ENCODE measurements at regions not wholly inside any gene's neighbourhood (a gene's known extent, or its start where the extent isn't known, plus 50 kb on each side); places are given as distances from the start of the nearest gene placed in this dataset.
A peak's percentile ranks its signal among the peaks of the same experiment; 100 is the strongest.

DNA sequence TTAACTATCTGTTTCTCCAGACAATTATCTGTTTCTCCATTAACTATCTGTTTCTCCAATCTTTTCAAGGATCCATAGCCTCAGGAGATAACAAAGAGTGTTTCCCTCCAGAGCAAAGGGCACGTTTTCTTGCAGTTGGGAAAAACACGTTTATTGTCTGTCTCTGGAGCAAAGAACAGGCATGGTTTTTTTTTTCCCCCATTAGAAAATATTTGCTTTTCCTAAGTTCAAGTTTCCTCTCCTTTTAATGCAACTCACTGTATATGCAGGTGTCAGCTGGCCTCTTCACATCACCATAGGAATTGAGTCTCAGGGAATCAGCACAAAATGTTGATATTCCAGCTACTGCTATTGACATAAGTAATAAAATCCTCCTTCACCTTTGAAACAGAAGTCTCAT lies 984.4 kb downstream of the RAB28 start (continued):
- TF ChIP-seq, protein P1, sequence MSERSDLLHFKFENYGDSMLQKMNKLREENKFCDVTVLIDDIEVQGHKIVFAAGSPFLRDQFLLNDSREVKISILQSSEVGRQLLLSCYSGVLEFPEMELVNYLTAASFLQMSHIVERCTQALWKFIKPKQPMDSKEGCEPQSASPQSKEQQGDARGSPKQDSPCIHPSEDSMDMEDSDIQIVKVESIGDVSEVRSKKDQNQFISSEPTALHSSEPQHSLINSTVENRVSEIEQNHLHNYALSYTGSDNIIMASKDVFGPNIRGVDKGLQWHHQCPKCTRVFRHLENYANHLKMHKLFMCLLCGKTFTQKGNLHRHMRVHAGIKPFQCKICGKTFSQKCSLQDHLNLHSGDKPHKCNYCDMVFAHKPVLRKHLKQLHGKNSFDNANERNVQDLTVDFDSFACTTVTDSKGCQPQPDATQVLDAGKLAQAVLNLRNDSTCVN (CRISPR knock-in tag; IDR thresholded peaks at IDR 0.05; ENCODE audit: borderline replicate concordance), result peak; percentile 93
- TF ChIP-seq HMG20A (CRISPR knock-in tag; IDR thresholded peaks at IDR 0.05; ENCODE audit: borderline replicate concordance) (peak; percentile 82), ARNT (IDR thresholded peaks at IDR 0.05) (no peak), MXI1 (IDR thresholded peaks at IDR 0.05; ENCODE audit: borderline replicate concordance, low read depth, low read length) (peak; percentile 15; the same call in 1 of the 3 replicates), ZGPAT (CRISPR knock-in tag; IDR thresholded peaks at IDR 0.05) (peak; percentile 86), ZNF282 (IDR thresholded peaks at IDR 0.05; ENCODE audit: partially characterized antibody) (no peak), AKAP8 (CRISPR knock-in tag; IDR thresholded peaks at IDR 0.05) (no peak), GZF1 (CRISPR knock-in tag; IDR thresholded peaks at IDR 0.05) (no peak), SKIL (CRISPR knock-in tag; IDR thresholded peaks at IDR 0.05; ENCODE audit: borderline replicate concordance) (peak; percentile 78), MAFF (IDR thresholded peaks at IDR 0.05; ENCODE audit: low read depth, low read length) (peak; percentile 45; the same call in 1 of the 2 replicates), SRSF9 (IDR thresholded peaks at IDR 0.05; ENCODE audit: borderline replicate concordance, insufficient read depth, low read depth, low read length, poor library complexity, severe bottlenecking) (no peak), PAX8 (CRISPR knock-in tag; IDR thresholded peaks at IDR 0.05; ENCODE audit: borderline replicate concordance) (no peak), RARA (CRISPR knock-in tag; IDR thresholded peaks at IDR 0.05) (peak; percentile 83), ZKSCAN8 (CRISPR knock-in tag; IDR thresholded peaks at IDR 0.05; ENCODE audit: borderline replicate concordance) (peak; percentile 78; the same call in 1 of the 2 replicates), MBD4 (IDR thresholded peaks at IDR 0.05; ENCODE audit: borderline replicate concordance, low read length) (no peak), CAMTA2 (CRISPR knock-in tag; IDR thresholded peaks at IDR 0.05; ENCODE audit: borderline replicate concordance) (no peak), ZSCAN29 (CRISPR knock-in tag; conservative IDR thresholded peaks at IDR 0.05) (0 out of 2 replicates have a peak, but pooled peaks have one; percentile 20), TBP (CRISPR knock-in tag; IDR thresholded peaks at IDR 0.05) (no peak), CC2D1A (CRISPR knock-in tag; IDR thresholded peaks at IDR 0.05) (no peak)
- TF ChIP-seq, protein P2, sequence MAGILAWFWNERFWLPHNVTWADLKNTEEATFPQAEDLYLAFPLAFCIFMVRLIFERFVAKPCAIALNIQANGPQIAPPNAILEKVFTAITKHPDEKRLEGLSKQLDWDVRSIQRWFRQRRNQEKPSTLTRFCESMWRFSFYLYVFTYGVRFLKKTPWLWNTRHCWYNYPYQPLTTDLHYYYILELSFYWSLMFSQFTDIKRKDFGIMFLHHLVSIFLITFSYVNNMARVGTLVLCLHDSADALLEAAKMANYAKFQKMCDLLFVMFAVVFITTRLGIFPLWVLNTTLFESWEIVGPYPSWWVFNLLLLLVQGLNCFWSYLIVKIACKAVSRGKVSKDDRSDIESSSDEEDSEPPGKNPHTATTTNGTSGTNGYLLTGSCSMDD (CRISPR knock-in tag; IDR thresholded peaks at IDR 0.05), result no peak
- TF ChIP-seq, protein P3, sequence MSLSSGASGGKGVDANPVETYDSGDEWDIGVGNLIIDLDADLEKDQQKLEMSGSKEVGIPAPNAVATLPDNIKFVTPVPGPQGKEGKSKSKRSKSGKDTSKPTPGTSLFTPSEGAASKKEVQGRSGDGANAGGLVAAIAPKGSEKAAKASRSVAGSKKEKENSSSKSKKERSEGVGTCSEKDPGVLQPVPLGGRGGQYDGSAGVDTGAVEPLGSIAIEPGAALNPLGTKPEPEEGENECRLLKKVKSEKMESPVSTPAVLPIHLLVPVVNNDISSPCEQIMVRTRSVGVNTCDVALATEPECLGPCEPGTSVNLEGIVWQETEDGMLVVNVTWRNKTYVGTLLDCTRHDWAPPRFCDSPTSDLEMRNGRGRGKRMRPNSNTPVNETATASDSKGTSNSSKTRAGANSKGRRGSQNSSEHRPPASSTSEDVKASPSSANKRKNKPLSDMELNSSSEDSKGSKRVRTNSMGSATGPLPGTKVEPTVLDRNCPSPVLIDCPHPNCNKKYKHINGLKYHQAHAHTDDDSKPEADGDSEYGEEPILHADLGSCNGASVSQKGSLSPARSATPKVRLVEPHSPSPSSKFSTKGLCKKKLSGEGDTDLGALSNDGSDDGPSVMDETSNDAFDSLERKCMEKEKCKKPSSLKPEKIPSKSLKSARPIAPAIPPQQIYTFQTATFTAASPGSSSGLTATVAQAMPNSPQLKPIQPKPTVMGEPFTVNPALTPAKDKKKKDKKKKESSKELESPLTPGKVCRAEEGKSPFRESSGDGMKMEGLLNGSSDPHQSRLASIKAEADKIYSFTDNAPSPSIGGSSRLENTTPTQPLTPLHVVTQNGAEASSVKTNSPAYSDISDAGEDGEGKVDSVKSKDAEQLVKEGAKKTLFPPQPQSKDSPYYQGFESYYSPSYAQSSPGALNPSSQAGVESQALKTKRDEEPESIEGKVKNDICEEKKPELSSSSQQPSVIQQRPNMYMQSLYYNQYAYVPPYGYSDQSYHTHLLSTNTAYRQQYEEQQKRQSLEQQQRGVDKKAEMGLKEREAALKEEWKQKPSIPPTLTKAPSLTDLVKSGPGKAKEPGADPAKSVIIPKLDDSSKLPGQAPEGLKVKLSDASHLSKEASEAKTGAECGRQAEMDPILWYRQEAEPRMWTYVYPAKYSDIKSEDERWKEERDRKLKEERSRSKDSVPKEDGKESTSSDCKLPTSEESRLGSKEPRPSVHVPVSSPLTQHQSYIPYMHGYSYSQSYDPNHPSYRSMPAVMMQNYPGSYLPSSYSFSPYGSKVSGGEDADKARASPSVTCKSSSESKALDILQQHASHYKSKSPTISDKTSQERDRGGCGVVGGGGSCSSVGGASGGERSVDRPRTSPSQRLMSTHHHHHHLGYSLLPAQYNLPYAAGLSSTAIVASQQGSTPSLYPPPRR (CRISPR knock-in tag; IDR thresholded peaks at IDR 0.05; ENCODE audit: borderline replicate concordance), result peak; percentile 77

Data from HepG2 (cell line).